Psoas muscle (tissue), 7 donors: ENCODE measurements at regions not wholly inside any gene's neighbourhood (a gene's known extent, or its start where the extent isn't known, plus 50 kb on each side); places are given as distances from the start of the nearest gene placed in this dataset.

Experiments used
- ATAC-seq, 4 donors: fragments of 200-7000 bp; cut with Tn5 transposase; one replicate each; pipeline ENCODE4 v1.9.1; 2020; ENCODE audit warnings: moderate library complexity in 3 of 4, mild to moderate bottlenecking in 2 of 4
- DNase-seq, 2 donors: peaks; one replicate each; pipeline ENCODE4 v3.0.0-alpha.2; 2020
- H3K27ac ChIP-seq: fragments of 200-600 bp; one replicate; pipeline ENCODE4 v1.8.0; 2022
- H3K27me3 ChIP-seq, 3 donors: fragments of 200-600 bp in 1 of 3; one replicate each; pipeline versions ENCODE4 v1.6.1 to v1.8.0; 2013 to 2022; ENCODE audit warnings: low read length in 2 of 3, mild to moderate bottlenecking in 2 of 3, moderate library complexity in 1 of 3; ENCODE audit not compliant: insufficient read depth in 3 of 3
- H3K36me3 ChIP-seq, 2 donors: fragments of 200-600 bp in 1 of 2; one replicate each; pipeline versions ENCODE4 v1.6.1 to v1.8.0; 2013 to 2022; ENCODE audit warnings: low read depth in 1 of 2, mild to moderate bottlenecking in 1 of 2, moderate library complexity in 1 of 2; ENCODE audit not compliant: insufficient read depth in 1 of 2
- H3K4me1 ChIP-seq: fragments of 200-600 bp; one replicate; pipeline ENCODE4 v1.8.0; 2022
- H3K4me3 ChIP-seq: fragments of 200-600 bp; one replicate; pipeline ENCODE4 v1.8.0; 2022; ENCODE audit warnings: mild to moderate bottlenecking
- H3K9me3 ChIP-seq: fragments of 200-600 bp; one replicate; pipeline ENCODE4 v1.8.0; 2022
- CTCF ChIP-seq: fragments of 200-600 bp; IDR thresholded peaks from one replicate; pipeline ENCODE4 v1.8.0; 2022; ENCODE audit warnings: antibody characterized with exemption
- WGBS, 3 donors: extraction: QIAGEN DNeasy Blood & Tissue Kit; methylation state at CpG; one replicate each; pipeline versions ENCODE4 v1.1.6 to v1.1.7; 2013; 5-methylcytosine and 5-hydroxymethylcytosine counted together
- intact Hi-C, 2 donors: fragments of 100-400 bp; cut with DNase I; formaldehyde crosslinking; loops; one replicate each; pipeline versions ENCODE4 v1.11.0 to v1.14.2; 2022
- donor health status: healthy with polysubstance abuse.
- donor health status: DM: no; HTN: no; CAD: no; lungs with moderate emphysema.
- donor health status: Bipolar disorder and iron deficiency.
- donor health status: healthy.
- donor health status: DM: yes; HTN: yes; CAD: no.
- donor health status: DM: no; HTN: no; CAD: no.
- donor health status: DM: yes; HTN: yes; CAD: no.

DNA sequence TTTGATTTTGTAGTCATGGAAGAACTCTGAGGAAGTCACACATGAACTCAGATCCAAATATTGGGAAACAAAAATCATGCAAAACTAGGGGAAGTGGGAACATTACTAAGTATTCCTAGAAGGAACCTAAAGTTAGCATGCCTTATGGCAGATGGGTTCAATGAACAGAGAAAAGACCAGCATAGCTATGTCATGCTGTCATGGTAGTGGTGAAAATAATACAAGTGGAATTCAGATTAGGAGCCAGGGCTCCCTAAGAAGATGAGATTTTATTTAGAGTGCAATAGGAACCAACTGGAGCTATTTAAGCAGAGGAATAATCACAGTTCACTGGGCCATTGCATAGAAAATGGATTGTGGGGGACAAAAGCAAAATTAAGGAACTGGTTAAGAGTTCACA lies 134.0 kb downstream of the DIO2 start:
- Histone ChIP-seq H3K4me1 (no peaks in the 10 kb centered on the region), H3K27ac (no peak overlapping the region), H3K4me3 (no peak overlapping the region), H3K36me3 (no peaks in the 10 kb centered on the region), H3K9me3 (peaks cover 5% of the 10 kb centered on the region), H3K27me3 (no peaks in the 10 kb centered on the region)
- no peak for TF ChIP-seq CTCF
- ATAC-seq (no peak), DNase-seq (no peak)
- intact Hi-C loops, result no loop called here

GRCh38 chr14:80074900-80075574 lies 136.3 kb downstream of the DIO2 start:
- H3K9me3 ChIP-seq, result peaks cover 13% of the 10 kb centered on the region
- no peak overlapping the region for H3K4me3 ChIP-seq
- H3K36me3 ChIP-seq, result no peaks in the 10 kb centered on the region
- no peak for TF ChIP-seq CTCF
- H3K4me1 ChIP-seq, result no peaks in the 10 kb centered on the region
- 93 to 94% (median 93%) methylated on average over 2 of the region's 2 CpGs for WGBS, 3 donors
- ATAC-seq, result no peak
- intact Hi-C loops, result no loop called here
- no peak for DNase-seq
- H3K27ac ChIP-seq, result no peak overlapping the region
- H3K27me3 ChIP-seq, result no peaks in the 10 kb centered on the region

GRCh38 chr14:80059041-80059440 lies 152.3 kb downstream of the DIO2 start:
- Histone ChIP-seq H3K27me3 (no peaks in the 10 kb centered on the region), H3K4me1 (no peaks in the 10 kb centered on the region), H3K36me3 (no peaks in the 10 kb centered on the region), H3K9me3 (peaks cover 2% of the 10 kb centered on the region), H3K27ac (no peak overlapping the region), H3K4me3 (no peak overlapping the region)
- DNase-seq (no peak), ATAC-seq (no peak)
- intact Hi-C loops, result loop anchor here (10.0 kb wide), 2 partner anchors 786 to 796 kb away; no protein-coding TSS in a partner anchor
- TF ChIP-seq CTCF, result no peak
- WGBS, 3 donors, result 96 to 98% (median 96%) methylated on average over 2 of the region's 2 CpGs

DNA sequence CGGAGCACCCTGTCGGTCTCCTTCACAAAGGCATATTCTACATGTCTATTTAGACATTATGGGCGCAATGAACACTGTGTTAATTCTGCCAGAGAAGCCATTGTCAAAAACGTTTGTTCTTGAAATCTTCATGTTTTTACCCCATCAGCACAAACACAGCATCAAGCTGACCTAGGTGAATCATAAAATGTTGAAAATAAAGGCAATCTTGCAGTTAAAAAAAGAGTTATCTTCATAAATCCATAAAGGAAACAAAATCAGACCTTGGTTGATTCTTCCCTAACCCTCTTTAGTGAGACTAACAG lies 154.9 kb downstream of the DIO2 start:
- intact Hi-C loops, result loop anchor here (10.0 kb wide), 2 partner anchors 788 to 798 kb away; no protein-coding TSS in a partner anchor
- H3K4me1 ChIP-seq, result no peaks in the 10 kb centered on the region
- no peaks in the 10 kb centered on the region for H3K27me3 ChIP-seq
- DNase-seq (no peak), ATAC-seq (no peak)
- WGBS, 3 donors, result 23 to 41% (median 37%) methylated on average over 4 of the region's 4 CpGs
- no peak overlapping the region for H3K4me3 ChIP-seq
- no peak for TF ChIP-seq CTCF
- no peak overlapping the region for H3K27ac ChIP-seq
- no peaks in the 10 kb centered on the region for H3K9me3 ChIP-seq
- no peaks in the 10 kb centered on the region for H3K36me3 ChIP-seq
